NOMO-1 treated with DMSO at 0.1 percent for 48 hours (cell line): ENCODE measurements at regions not wholly inside any gene's neighbourhood (a gene's known extent, or its start where the extent isn't known, plus 50 kb on each side); places are given as distances from the start of the nearest gene placed in this dataset.

Experiments used
- DNase-seq: peaks from one replicate; lab custom pipeline; 2025; ENCODE audit not compliant: unreplicated experiment; lab: John Stamatoyannopoulos, UW

DNA sequence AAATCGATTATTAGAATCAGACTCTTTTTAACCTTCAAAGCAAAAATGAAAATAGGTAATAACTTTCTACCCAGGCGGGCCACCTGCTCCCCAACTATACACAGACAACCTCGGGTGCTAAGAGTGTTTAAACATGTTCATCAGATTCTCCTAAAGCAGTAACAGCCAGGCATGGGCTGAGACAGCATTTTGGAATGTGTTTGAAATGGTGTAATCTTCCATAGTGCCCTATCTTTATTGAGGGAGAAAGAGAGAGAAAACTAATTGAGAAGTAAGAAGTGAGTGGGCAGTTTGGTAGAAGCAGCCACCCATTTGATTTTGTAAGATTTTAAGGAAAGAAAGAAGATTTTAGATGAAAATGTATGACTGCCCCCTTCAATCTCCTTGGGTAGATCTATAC is 196.1 kb upstream of the CTAGE1 start:
- no peak for DNase-seq

DNA sequence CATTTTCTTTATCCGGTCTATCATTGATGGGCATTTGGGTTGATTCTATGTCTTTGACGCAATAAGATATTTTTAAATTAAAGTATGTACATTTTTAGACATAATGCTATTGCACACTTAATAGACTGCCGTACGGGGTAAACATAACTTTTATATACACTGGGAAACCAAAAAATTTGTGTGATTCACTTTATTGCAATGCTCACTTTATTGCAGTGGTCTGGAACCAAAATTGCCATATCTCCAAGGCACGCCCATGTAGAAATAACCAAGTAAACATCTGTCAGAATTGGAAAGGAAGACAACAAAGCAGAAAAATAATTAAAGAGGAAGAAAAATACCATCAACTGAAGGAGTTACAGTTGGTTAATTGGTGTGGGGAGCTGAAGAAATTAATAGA is 205.8 kb upstream of the CTAGE1 start:
- no peak for DNase-seq

GRCh38 chr18:22624176-22624575 is 206.5 kb upstream of the CTAGE1 start:
- no peak for DNase-seq

- no peak for DNase-seq
Observed at GRCh38 chr18:22625406-22625805, 207.7 kb upstream of the CTAGE1 start.

GRCh38 chr18:22626771-22627170 is 209.1 kb upstream of the CTAGE1 start:
- DNase-seq: no peak

DNA sequence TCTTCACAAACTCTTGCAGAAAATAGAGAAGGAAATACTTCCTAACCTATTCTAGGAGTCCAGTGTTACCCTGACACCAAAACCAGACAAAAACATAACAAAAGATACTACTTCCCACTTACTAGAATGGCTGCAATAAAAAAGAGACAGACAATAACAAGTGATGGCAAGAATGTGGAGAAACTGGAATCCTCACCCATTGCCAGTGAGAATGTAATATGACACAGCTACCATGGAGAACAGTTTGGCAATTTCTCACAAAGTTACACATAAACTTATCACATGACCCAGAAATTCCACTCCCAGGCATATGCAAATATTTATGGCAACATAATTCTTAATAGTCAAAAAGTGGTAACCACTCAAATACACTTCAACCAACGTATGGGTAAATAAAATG is 209.8 kb upstream of the CTAGE1 start:
- no peak for DNase-seq

DNA sequence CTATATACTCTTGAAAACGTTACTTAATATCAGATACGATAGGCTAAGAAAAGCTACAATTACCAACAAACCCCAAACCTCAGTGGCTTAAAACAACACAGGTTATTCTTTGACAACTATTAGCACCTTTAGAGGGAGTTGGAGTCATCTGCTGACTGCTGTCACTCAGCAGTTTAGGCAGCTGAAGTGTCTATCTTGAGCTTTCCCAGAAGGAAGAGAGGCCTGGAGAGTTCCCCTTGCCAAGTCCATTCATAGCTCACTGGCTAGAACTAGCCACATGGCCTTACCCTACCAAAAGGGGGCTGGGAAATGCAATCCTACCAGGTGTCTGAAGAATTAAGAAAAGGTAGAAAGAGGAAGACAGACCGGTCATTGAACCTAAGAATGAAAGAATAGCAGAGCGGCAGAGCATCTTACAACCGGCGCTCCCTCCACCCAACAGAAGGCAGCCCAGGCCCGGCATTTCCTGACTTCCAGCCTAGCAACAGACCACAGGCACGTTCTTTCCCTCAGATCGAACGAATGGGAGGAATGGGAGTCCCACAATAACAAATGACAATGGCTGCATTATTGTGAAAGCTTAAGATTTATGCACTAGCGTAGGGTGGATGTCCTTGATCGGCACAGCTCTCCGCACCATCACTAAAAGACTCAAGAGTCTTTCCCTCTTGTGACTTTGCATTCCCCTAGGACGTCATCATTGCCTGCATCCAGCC is 211.2 kb upstream of the CTAGE1 start:
- no peak for DNase-seq

GRCh38 chr18:22630980-22631379 is 213.3 kb upstream of the CTAGE1 start:
- DNase-seq: no peak

DNA sequence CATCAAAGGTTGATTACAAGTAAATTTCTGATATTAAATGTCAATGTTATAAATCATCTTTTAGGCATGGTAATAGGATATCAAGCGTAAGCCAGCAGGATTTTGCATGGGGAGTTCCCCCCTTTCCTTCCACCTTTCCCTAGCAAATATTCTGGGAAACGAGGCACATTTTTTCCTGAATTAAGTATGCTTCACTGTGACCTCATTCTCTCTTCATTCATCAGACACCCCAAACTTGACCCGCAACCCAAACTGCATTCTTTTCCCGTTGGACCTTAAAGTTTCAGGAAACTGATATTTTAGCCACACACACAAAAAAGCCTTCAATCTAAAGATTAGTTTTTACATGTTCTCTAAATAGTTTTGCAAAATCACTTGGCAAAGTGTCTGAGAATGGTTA is 214.5 kb upstream of the CTAGE1 start:
- no peak for DNase-seq

- no peak for DNase-seq
Observed at GRCh38 chr18:22634464-22634863, 216.7 kb upstream of the CTAGE1 start.

- no peak for DNase-seq
Observed at GRCh38 chr18:22637787-22638186, 220.1 kb upstream of the CTAGE1 start.

DNA sequence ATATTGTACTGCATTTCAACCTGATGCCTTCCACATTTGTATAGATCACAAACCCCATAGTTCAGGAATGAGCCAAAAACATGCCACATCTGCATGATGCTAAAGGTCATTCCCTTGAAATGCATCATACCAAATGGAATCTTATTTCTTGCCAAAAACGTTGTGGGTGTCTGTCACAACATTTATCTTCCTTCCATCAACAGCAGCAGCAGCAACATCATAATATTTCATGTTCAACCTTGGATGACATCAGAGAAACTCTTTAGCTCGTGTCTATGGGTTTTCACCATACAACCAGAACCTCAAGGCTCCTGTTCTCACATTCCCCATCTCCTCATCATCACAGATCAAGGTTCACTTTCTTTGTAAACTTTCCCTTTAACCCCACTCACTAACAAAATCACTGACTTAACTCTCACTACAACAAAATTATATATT is 221.3 kb upstream of the CTAGE1 start:
- DNase-seq: no peak

DNA sequence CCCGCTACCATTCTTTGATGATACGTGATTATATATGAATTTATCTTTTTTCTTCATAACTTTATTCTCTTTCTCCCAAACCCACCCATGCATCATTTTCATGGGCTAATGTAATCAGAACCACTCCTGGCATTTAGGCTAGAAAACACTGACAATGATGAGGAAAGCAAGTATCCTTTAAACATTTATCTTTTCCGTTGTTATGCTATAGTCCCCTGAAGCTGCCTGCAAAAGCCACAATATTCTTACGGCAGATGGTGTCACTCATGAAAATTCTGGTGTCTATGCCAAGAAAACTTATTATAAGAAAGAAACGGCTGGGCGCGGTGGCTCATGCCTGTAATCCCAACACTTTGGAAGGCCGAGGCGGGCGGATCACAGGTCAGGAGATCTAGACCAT is 221.8 kb upstream of the CTAGE1 start:
- no peak for DNase-seq

DNA sequence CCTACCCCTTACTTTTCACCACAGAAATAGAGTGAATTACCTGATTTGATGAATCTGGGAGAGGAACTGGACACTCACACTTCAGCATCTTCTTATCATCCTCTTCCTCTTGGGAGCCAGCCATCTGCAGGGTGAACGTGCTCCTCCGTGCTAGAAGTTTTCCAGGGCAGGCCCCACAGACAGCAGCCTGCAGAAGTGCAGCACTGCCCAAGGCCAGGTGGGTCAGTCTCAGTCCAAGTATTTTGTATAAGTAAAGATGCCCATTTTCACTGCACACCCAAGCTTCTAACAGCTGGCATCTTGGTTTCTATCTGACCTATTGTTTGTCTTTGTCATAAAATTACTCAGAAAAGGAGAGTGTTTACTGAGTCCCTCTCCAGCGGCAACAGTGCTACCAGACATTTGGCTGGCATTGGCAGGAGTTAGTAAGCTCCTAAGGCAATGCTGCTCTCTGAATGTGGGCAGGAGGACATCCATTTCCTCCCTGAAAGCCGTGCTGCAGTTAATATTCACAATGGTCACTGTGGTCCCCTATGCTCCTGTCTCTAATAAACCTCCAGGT is 222.6 kb upstream of the CTAGE1 start:
- DNase-seq: no peak

DNA sequence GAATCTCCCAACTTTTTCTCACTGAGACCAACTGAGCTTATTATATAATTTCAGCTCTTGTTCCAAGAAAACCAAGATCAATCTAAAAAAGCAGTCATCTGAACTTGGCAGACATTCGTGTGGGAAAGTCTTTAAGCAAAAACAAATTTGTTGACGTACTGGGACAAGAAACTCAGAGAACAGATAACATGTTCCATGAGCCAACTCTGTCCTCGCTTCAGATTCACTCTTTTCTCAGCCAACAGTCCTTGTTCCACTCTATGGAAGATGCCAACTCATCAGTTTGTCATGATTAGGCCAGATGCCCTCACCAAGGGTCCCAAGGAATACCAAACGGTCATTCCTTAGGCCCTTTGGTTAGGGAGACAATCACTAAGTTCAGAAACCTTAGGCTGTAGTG is 224.2 kb upstream of the CTAGE1 start:
- DNase-seq: no peak

GRCh38 chr18:22643731-22644130 is 226.0 kb upstream of the CTAGE1 start:
- no peak for DNase-seq

- DNase-seq: no peak
Observed at GRCh38 chr18:22650247-22650646, 232.5 kb upstream of the CTAGE1 start.

DNA sequence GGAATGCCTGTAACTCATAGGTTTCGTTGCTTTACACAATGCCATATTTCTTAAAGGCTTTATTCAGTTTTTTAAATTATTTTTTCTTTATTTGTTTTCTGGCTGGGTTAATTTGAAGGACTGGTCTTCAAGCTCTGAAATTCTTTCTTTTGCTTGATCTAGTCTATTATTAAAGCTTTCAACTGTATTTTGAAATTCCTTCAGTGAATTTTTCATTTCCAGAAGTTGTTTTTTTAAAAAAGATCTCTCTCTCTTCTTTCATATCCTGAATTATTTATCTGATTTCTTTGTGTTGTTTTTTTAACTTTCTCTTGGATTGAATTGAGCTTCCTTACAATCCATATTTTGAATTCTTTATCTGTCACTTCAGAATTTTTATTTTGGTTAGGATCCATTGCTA is 239.9 kb upstream of the CTAGE1 start:
- DNase-seq: no peak

- DNase-seq: no peak
Observed at GRCh38 chr18:22658318-22658717, 240.6 kb upstream of the CTAGE1 start.

GRCh38 chr18:22663378-22663777 is 245.7 kb upstream of the CTAGE1 start:
- no peak for DNase-seq

DNA sequence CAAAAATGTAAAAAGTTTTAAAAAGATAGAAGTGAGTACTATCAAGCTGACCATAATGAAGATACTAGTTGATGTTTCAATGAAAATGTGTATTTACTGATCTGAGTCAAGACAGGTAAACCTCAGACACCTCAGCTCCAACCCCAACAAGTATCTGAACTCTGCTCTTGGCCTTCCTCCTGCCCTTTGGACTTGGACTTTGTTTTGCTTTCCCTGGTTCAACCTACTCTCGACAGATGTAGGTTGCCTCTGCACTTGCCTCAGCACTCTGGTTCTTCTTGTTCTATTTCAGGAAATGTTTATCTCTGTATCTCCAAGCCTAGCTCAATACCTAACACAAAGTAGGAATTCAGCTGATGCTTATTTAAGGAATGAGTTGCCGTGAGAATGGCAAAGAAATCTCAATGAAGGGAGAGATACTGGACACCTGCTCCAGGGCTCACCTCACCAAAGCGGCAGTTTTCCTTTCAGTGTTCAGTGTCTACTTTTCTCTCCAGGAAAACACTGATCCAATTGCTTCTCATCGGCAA is 248.8 kb upstream of the CTAGE1 start:
- DNase-seq: no peak

GRCh38 chr18:22667156-22667555 is 249.4 kb upstream of the CTAGE1 start:
- DNase-seq: no peak
